NCI-H82 (cell line): ENCODE measurements at regions not wholly inside any gene's neighbourhood (a gene's known extent, or its start where the extent isn't known, plus 50 kb on each side); places are given as distances from the start of the nearest gene placed in this dataset.

Source experiments
- DNase-seq: peaks from one replicate; lab custom pipeline; 2025; lab: John Stamatoyannopoulos, UW

DNA sequence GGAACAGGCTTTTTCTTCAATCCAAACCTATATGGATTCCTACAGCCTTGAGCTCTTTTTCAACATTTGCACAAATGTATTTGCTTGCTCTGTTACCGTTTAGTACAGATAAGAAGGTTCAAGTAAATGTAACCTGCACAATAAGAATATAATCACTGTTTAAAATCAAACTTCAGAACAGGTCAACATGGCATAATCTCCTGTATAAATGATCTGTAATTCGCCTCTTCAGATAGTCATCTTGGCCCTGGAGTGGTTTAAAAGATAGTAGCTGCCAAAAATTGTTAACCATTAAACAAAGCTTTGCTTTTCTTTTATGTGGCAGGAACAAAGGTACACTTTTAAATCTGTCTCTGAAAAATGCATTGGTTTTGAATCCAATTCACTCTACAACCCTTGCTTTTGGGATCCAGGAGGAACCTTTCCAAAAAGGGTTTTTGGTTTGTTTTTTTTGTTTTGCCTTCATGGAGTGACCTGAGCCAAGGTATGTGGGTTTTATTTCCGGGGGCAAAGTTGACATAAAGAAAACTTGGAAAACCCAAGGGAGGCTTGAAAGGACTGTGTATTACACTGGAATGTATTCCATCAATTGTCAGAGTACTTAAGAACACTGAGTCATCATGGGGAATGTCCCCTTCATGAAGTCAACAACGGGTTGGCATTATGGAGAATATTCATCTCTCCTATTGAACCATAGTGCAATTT is 210.4 kb upstream of the HCCS start:
- DNase-seq: no peak

DNA sequence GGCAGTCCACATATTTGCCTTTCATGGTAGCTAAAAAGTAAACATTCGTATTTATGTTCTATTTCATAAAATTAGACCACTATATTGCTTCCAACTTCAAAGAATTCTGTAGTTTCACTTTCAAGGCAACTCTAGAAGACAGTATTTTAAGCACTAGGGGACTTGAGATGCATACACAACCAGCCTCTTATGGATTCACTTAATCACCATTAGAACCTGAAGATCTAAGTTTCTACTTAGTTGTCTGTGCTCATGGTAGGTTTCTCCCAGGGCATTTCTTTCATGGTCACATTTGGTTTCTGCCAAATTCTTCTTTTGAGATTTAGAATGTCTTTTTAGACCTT is 209.9 kb upstream of the HCCS start:
- no peak for DNase-seq

DNA sequence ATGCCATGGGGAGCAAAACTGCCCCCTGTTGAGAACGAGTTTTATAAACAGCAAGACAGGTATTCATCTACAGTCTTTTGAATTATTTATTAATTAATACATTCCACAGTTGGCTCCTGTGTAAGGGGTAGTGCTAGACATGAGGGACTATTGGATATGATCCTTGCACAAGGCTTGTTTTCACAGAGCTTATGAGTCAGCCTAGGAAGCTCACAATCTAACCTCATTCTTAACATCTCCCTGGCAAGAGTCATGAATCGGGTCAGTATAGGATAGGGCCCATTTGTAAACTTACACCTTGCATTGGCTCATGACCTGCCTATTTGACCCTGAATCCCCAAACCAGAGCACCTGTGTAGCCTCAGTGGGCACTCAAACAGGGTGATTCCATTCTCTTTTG is 209.1 kb upstream of the HCCS start:
- DNase-seq: no peak

GRCh38 chrX:10903523-10903922 is 207.6 kb upstream of the HCCS start:
- DNase-seq: no peak

- no peak for DNase-seq
Measured at GRCh38 chrX:10904220-10904619, 206.9 kb upstream of the HCCS start.

DNA sequence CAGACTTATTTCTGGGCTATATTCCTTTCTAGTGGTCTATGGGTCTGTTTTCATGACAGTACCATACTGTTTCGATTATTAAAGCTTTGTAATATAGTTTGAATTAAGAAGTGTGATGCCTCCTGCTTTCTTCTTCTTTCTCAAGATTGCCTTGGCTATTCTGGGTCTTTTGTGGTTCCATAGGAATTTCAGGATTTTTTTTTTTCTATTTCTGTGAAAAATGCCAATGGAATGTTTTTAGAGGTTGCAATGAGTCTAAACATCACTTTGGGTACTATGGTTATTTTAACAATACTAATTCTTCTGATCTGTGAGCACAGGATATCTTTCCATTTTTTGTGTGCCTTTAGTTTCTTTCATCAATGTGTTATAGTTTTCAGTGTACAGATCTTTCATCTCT is 204.3 kb upstream of the HCCS start:
- DNase-seq: no peak

GRCh38 chrX:10922159-10922558 is 189.0 kb upstream of the HCCS start:
- DNase-seq: no peak

DNA sequence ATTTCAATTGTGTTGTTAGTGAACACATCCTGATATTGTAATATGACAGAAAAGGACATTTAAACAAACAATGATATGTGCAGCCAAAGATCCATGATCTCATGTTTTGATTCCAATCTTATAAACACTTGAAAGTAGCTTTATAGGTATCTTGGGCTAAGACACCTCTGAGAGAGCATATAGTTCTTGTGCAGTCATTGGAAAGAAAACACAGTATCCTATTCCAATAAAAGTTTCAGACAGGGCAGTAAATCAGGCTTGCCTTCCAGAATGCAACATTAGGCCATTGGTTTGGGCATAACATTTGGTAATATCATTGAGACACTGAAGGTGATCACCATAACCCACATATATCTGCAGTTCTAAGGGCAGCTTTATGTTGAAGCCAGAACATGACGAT is 188.3 kb upstream of the HCCS start:
- no peak for DNase-seq

DNA sequence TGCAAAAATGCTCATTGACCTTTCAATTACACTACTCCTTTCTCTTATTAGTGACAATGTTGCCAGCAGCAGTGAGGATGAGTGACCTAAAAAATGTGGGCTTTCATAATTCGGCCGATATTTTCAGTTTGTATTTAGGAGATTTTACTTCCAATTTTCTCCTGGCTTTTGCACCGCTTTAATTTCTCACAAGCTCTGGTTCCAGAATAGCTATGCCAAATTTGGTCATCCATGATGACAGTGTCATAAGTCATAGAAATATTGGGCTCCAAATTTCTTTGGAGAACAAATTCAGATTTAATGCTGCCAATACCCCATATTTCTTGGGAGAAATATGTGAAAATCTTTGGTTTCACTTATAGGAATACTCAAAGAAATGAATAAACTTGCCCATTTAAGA is 187.7 kb upstream of the HCCS start:
- no peak for DNase-seq

GRCh38 chrX:10926404-10926803 is 184.7 kb upstream of the HCCS start:
- no peak for DNase-seq

DNA sequence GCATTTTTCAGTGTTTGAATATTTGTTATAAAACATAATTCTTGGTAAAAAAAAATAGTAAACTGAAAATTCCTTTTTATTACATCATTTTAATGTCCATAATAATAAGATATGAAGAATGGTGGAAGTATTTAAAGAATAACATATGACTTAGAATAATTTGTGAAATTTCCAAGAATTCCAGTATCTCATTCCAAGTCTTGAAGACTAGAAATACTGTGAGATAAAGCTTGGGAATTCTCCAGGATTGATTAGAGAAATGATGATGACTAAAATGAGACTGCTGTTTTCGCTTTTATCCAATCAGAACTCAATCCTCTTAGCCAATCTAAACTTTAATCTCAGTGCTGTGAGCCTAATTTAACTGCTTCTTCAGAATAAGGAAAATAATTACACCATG is 184.2 kb upstream of the HCCS start:
- DNase-seq: no peak

DNA sequence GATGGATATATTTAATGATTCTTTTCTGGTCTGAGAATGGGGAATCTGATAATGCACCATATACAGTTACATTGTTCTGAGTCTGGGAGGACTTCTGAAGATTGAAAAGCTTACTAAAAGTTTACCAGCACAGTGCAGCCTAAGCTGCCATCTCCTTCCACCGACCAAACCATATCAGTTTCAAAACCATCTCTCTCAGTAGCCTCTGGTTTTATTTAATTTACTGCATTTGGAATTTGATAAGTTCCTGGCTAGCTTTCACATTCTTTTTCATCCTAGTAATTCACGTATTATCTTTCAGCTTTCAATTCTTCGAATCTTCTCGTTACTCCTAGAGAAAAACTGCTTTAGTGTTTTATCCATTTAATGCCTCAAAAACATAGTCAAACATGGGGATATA is 181.4 kb upstream of the HCCS start:
- no peak for DNase-seq

GRCh38 chrX:10930151-10930550 is 181.0 kb upstream of the HCCS start:
- DNase-seq: no peak

GRCh38 chrX:10931976-10932375 is 179.2 kb upstream of the HCCS start:
- no peak for DNase-seq

GRCh38 chrX:10932842-10933440 is 178.2 kb upstream of the HCCS start:
- DNase-seq: no peak

GRCh38 chrX:10935501-10935900 is 175.6 kb upstream of the HCCS start:
- no peak for DNase-seq

DNA sequence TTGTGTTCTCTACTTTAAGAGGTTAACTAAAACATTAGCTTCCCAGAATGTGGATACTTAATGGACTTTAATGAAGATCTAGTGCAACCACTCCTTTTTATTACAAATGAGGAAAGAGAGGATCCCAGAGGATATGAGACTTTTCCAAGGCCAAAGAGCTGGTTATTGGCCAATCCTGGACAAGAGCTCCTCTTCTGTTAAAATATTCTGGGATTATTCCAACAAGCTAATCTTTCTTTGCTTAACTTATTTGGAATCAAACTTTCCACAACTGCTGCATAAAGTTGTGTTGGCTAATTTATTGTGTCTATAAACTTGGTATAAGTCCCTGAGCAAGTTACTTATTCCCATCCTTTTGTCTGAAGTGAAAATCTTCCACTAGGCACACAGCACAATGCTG is 174.2 kb upstream of the HCCS start:
- DNase-seq: no peak

DNA sequence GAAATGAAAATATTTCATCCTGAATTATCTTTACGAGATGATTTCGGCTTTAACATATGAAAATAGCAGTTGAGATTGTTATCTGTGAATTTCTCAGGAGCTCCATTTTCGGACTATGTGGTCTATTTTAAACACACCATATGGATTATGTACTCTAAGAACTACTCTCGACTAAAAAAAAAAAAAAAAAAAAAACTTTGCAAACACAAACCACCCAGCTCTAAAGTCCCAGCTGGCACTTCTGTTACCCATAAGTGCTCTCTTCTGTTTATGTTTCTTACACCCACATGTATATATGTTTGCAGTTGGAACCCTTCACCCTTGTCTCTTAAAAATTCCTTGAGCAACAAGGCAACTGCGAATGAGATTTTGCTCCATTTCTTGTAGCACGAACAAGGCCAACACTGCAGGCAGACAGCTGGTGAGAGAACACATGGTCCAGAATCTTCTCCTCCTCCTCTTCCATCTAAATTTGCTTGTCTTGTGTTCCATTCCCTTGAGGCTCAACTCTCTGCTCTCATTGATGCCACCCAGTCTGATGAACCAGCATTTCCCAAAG is 172.7 kb upstream of the HCCS start:
- no peak for DNase-seq

DNA sequence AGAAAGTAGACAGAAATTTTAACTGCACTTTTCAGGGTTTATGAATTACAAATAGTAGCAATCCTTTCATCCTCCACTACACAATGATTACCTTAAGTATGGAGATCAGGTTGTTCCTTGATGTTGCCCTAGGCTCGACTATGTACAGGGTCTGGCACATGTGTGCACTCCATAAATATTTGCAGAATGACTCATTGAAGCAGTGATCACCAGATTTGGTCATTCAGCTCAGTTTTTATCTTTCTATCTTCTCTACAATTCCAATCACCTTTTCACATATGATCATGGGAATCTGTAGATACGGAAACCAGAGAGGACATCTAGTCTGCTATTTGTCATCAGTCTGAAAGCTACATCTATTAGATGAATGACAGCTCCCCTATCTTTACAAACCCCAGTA is 171.7 kb upstream of the HCCS start:
- DNase-seq: no peak

- no peak for DNase-seq
Measured at GRCh38 chrX:10944136-10944885, 166.8 kb upstream of the HCCS start.

- no peak for DNase-seq
Measured at GRCh38 chrX:10945498-10945897, 165.6 kb upstream of the HCCS start.

DNA sequence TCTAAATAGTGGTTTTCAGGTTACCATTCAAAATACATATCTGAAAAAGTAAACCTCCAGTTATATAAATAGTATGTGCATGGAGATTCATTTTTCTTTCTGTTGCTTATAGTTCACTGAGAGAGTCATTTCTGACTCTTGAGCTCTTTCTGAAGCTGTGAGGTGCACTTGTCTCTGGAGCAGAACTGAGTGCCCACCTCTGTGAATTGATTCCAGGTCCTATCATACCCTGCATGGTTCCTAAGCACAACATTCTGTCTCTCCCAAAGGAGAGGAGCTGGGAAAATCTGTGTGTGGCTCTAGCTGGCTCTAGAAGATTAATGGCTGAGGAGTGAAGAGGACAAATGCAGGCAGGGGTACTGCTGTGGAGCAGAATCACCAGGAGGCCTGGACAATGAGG is 161.6 kb upstream of the HCCS start:
- no peak for DNase-seq

GRCh38 chrX:10952619-10953018 is 158.5 kb upstream of the HCCS start:
- no peak for DNase-seq
